ENCODE measurements at regions not wholly inside any gene's neighbourhood (a gene's known extent, or its start where the extent isn't known, plus 50 kb on each side); places are given as distances from the start of the nearest gene placed in this dataset.

- H3K36me3 ChIP-seq (ENCODE audit: control insufficient read depth, insufficient read depth, low read length), result no peaks in the 10 kb centered on the region
- no peak for DNase-seq (ENCODE audit: low read depth)
- H3K27me3 ChIP-seq (ENCODE audit: control insufficient read depth, insufficient read depth, low read length), result no peaks in the 10 kb centered on the region
- no peak for TF ChIP-seq CTCF (IDR thresholded peaks at IDR 0.05; ENCODE audit: insufficient read depth, low read length, poor library complexity, severe bottlenecking)
- H3K4me3 ChIP-seq (ENCODE audit: low read depth, low read length), result no peak overlapping the region
Measured at GRCh38 chr13:73608157-73608516, 526.1 kb downstream of the KLF12 start.

- no peaks in the 10 kb centered on the region for H3K36me3 ChIP-seq (ENCODE audit: control insufficient read depth, insufficient read depth, low read length)
- TF ChIP-seq CTCF (IDR thresholded peaks at IDR 0.05; ENCODE audit: insufficient read depth, low read length, poor library complexity, severe bottlenecking), result no peak
- DNase-seq (ENCODE audit: low read depth), result no peak
- H3K27me3 ChIP-seq (ENCODE audit: control insufficient read depth, insufficient read depth, low read length), result no peaks in the 10 kb centered on the region
- no peak overlapping the region for H3K4me3 ChIP-seq (ENCODE audit: low read depth, low read length)
Measured at GRCh38 chr13:73607489-73608156, 526.6 kb downstream of the KLF12 start.

GRCh38 chr13:73603646-73604045, 530.6 kb downstream of the KLF12 start:
- TF ChIP-seq CTCF (IDR thresholded peaks at IDR 0.05; ENCODE audit: insufficient read depth, low read length, poor library complexity, severe bottlenecking), result no peak

GRCh38 chr13:73602295-73602694, 531.9 kb downstream of the KLF12 start:
- Histone ChIP-seq H3K36me3 (ENCODE audit: control insufficient read depth, insufficient read depth, low read length) (no peaks in the 10 kb centered on the region), H3K4me3 (ENCODE audit: low read depth, low read length) (no peak overlapping the region), H3K27me3 (ENCODE audit: control insufficient read depth, insufficient read depth, low read length) (no peaks in the 10 kb centered on the region)
- DNase-seq (ENCODE audit: low read depth), result no peak
- TF ChIP-seq CTCF (IDR thresholded peaks at IDR 0.05; ENCODE audit: insufficient read depth, low read length, poor library complexity, severe bottlenecking), result no peak

More at GRCh38 chr13:73603646-73604045, 530.6 kb downstream of the KLF12 start:
- no peaks in the 10 kb centered on the region for H3K36me3 ChIP-seq (ENCODE audit: control insufficient read depth, insufficient read depth, low read length)
- no peak overlapping the region for H3K4me3 ChIP-seq (ENCODE audit: low read depth, low read length)
- no peaks in the 10 kb centered on the region for H3K27me3 ChIP-seq (ENCODE audit: control insufficient read depth, insufficient read depth, low read length)
- no peak for DNase-seq (ENCODE audit: low read depth)

GRCh38 chr13:73601708-73602107, 532.5 kb downstream of the KLF12 start:
- Histone ChIP-seq H3K27me3 (ENCODE audit: control insufficient read depth, insufficient read depth, low read length) (no peaks in the 10 kb centered on the region), H3K36me3 (ENCODE audit: control insufficient read depth, insufficient read depth, low read length) (no peaks in the 10 kb centered on the region), H3K4me3 (ENCODE audit: low read depth, low read length) (no peak overlapping the region)
- no peak for DNase-seq (ENCODE audit: low read depth)
- no peak for TF ChIP-seq CTCF (IDR thresholded peaks at IDR 0.05; ENCODE audit: insufficient read depth, low read length, poor library complexity, severe bottlenecking)

All from kidney epithelial cell (primary cell).